ENCODE measurements at regions not wholly inside any gene's neighbourhood (a gene's known extent, or its start where the extent isn't known, plus 50 kb on each side); places are given as distances from the start of the nearest gene placed in this dataset.

DNA sequence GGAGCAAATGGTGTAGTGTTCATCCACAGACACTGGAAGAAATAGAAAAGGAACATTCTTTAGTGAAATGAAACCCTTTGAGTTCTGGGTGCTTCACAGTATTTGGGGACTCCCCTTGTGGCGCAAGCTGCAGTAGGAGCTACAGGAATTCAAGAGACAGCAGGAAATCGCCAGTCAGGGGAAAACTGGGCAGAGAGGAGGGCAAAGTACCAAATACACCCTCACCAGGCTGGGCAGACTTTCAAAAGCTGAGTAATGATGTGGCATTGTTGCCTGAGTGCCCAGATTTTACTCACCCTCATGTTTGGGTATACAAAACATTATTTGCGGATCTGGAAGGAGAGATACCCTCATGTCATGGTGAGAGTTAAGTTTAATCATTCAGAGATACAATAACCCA lies 97.9 kb downstream of the SOD2 start:
- no peak for TF ChIP-seq EZH2 (IDR thresholded peaks at IDR 0.05; ENCODE audit: low read length, missing control alignments)
- TF ChIP-seq, protein P1, sequence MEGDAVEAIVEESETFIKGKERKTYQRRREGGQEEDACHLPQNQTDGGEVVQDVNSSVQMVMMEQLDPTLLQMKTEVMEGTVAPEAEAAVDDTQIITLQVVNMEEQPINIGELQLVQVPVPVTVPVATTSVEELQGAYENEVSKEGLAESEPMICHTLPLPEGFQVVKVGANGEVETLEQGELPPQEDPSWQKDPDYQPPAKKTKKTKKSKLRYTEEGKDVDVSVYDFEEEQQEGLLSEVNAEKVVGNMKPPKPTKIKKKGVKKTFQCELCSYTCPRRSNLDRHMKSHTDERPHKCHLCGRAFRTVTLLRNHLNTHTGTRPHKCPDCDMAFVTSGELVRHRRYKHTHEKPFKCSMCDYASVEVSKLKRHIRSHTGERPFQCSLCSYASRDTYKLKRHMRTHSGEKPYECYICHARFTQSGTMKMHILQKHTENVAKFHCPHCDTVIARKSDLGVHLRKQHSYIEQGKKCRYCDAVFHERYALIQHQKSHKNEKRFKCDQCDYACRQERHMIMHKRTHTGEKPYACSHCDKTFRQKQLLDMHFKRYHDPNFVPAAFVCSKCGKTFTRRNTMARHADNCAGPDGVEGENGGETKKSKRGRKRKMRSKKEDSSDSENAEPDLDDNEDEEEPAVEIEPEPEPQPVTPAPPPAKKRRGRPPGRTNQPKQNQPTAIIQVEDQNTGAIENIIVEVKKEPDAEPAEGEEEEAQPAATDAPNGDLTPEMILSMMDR (conservative IDR thresholded peaks at IDR 0.05 in 1 of 2, IDR thresholded peaks at IDR 0.05 in 1 of 2; ENCODE audit: low read depth in 1 of 2, low read length in 2 of 2): no peak
